Type B pancreatic cell (in vitro differentiated cells): ENCODE measurements at regions not wholly inside any gene's neighbourhood (a gene's known extent, or its start where the extent isn't known, plus 50 kb on each side); places are given as distances from the start of the nearest gene placed in this dataset.

Source experiments
- DNase-seq: peaks from one replicate; pipeline ENCODE4 v3.0.0; 2021; ENCODE audit warnings: mixed read lengths; ENCODE audit not compliant: unreplicated experiment; ENCODE audit errors: extremely low spot score
- H3K27ac Mint-ChIP-seq: 2 replicates; pipeline ENCODE4 v1.8.0; 2021; ENCODE audit warnings: mild to moderate bottlenecking, mixed read lengths
- H3K27me3 Mint-ChIP-seq: 2 replicates; pipeline ENCODE4 v1.8.0; 2021; ENCODE audit warnings: mixed read lengths
- H3K36me3 Mint-ChIP-seq: 2 replicates; pipeline ENCODE4 v1.8.0; 2021; ENCODE audit warnings: mixed read lengths
- H3K4me1 Mint-ChIP-seq: one replicate; pipeline ENCODE4 v1.8.0; 2021; ENCODE audit warnings: mixed read lengths; ENCODE audit not compliant: unreplicated experiment
- H3K4me3 Mint-ChIP-seq: 2 replicates; pipeline ENCODE4 v1.8.0; 2021; ENCODE audit warnings: mild to moderate bottlenecking, mixed read lengths
- H3K9me3 Mint-ChIP-seq: 2 replicates; pipeline ENCODE4 v1.8.0; 2021; ENCODE audit warnings: mixed read lengths
- CTCF ChIP-seq: fragments of 200-600 bp; sonication (generic); conservative IDR thresholded peaks from 2 replicates; pipeline ENCODE4 v1.5.0; 2021; ENCODE audit warnings: antibody characterized with exemption, mild to moderate bottlenecking

DNA sequence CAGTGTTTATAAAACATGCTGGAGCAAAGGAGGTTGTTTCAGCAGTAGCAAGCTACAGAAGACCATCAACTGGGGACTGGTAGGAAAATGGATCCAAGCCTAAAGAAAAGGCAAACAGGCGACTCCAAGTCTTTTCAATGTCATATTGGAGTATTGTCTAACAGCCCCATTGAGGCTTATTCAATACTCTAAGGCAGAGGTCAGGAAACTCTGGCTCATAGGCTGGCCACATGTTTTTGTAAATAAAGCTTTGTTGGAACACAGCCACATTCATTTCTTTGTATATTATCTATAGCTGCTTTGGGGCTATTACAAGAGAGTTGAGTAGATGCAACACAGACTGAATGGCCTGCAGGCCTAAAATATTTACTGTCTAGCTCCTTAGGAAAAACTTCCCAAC, 77.5 kb downstream of the RPL22L1 start:
- no peak overlapping the region for H3K27ac Mint-ChIP-seq
- TF ChIP-seq CTCF, result no peak
- H3K27me3 Mint-ChIP-seq, result no peaks in the 10 kb centered on the region
- no peaks in the 10 kb centered on the region for H3K9me3 Mint-ChIP-seq
- no peak overlapping the region for H3K4me3 Mint-ChIP-seq
- H3K36me3 Mint-ChIP-seq, result no peaks in the 10 kb centered on the region
- peaks cover 4% of the 10 kb centered on the region for H3K4me1 Mint-ChIP-seq
- no peak for DNase-seq

- H3K4me1 Mint-ChIP-seq, result peaks cover 4% of the 10 kb centered on the region
- no peaks in the 10 kb centered on the region for H3K9me3 Mint-ChIP-seq
- no peaks in the 10 kb centered on the region for H3K36me3 Mint-ChIP-seq
- no peak overlapping the region for H3K4me3 Mint-ChIP-seq
- no peak overlapping the region for H3K27ac Mint-ChIP-seq
- no peak for DNase-seq
- H3K27me3 Mint-ChIP-seq, result no peaks in the 10 kb centered on the region
- TF ChIP-seq CTCF, result no peak
Observed at GRCh38 chr3:170790647-170791046, 79.3 kb downstream of the RPL22L1 start.

DNA sequence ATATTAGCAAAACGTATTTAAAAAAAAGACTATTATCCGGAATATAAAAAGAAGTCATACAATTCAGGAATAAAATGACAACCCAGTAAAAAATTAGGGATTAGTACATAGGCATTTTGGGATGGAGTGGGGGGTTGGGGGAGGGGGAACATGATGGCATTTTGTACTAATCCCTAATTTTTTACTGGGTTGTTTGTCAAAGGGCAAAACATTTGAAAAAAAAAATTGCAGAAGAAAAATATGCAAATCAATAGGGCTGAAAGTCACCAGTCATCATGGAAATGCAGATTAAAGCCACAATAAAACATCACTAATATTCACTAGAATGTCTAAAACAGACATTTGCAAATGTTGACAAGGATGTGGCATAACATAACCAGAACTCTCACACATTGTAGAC, 82.5 kb downstream of the RPL22L1 start:
- Mint-ChIP-seq H3K4me3 (no peak overlapping the region), H3K9me3 (no peaks in the 10 kb centered on the region)

DNA sequence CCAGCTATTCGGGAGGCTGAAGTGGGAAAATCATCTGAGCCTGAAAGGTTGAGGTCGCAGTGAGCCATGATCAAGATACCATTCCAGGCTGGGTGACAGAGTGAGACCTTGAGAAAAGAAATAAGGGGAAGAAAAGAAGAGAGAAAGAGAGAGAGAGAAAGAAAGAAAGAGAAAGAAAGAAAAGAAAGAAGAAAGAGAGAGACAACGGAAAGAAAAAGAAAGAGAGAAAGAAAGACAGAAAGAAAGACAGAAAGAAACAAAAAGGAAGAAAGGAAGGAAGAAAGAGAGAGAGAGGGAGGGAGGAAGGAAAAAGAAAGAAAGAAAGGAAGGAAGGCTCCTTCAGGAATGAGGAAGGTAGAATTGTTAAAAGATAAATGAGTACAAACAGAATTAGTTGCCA, 84.5 kb downstream of the RPL22L1 start:
- DNase-seq, result no peak
- TF ChIP-seq CTCF, result no peak
- Mint-ChIP-seq H3K9me3 (no peaks in the 10 kb centered on the region), H3K4me1 (peaks cover 1% of the 10 kb centered on the region), H3K4me3 (no peak overlapping the region), H3K27me3 (no peaks in the 10 kb centered on the region), H3K27ac (no peak overlapping the region), H3K36me3 (no peaks in the 10 kb centered on the region)

More for the DNA sequence above, 82.5 kb downstream of the RPL22L1 start:
- H3K4me1 Mint-ChIP-seq, result peaks cover 4% of the 10 kb centered on the region
- no peak for DNase-seq
- no peak for TF ChIP-seq CTCF
- no peak overlapping the region for H3K27ac Mint-ChIP-seq
- H3K27me3 Mint-ChIP-seq, result no peaks in the 10 kb centered on the region
- no peaks in the 10 kb centered on the region for H3K36me3 Mint-ChIP-seq

DNA sequence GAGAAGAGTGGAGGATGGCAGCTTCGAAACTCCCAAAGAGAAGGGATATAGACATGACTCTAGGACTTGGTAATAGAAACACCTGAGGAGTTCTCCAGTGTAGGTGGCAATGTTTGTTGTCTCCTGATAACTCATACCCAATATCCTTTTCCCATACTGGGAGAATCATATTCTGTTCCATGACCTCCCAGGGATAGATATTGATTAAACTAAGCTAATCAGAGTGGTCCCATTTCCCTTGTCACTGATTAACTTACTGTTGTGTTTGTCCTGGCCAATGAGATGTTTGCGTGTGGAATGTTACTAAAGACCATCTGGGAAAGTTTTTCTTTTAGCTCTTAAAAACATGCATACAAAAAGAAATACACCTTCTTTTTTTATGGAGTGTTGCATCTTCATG, 85.6 kb downstream of the RPL22L1 start:
- TF ChIP-seq CTCF, result no peak
- DNase-seq, result no peak
- H3K4me3 Mint-ChIP-seq, result no peak overlapping the region
- no peaks in the 10 kb centered on the region for H3K9me3 Mint-ChIP-seq
- H3K27ac Mint-ChIP-seq, result no peak overlapping the region
- H3K27me3 Mint-ChIP-seq, result no peaks in the 10 kb centered on the region
- H3K4me1 Mint-ChIP-seq, result no peaks in the 10 kb centered on the region
- H3K36me3 Mint-ChIP-seq, result no peaks in the 10 kb centered on the region

DNA sequence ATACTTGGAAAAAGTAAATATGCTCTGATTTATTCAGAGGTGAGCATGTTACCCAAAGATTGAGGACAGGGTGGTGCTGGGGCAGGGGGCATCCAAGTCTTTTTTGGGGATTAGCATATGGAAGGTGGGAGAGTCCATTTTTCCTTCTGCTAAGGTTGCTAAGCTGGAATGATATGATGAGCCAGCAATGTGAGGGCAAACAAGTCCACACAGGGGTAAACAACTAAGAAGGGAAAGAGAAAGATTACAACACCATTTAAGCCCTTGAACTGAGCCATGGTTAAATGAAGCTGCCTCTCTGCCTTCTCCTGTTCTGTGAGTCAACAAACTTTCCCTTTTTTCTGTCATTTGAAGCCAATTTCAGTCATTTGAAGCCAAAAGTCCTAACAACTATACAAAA, 89.0 kb downstream of the RPL22L1 start:
- no peak overlapping the region for H3K4me3 Mint-ChIP-seq
- no peaks in the 10 kb centered on the region for H3K36me3 Mint-ChIP-seq
- H3K9me3 Mint-ChIP-seq, result no peaks in the 10 kb centered on the region
- TF ChIP-seq CTCF, result no peak
- no peaks in the 10 kb centered on the region for H3K27me3 Mint-ChIP-seq
- DNase-seq, result no peak
- H3K4me1 Mint-ChIP-seq, result no peaks in the 10 kb centered on the region
- H3K27ac Mint-ChIP-seq, result no peak overlapping the region
